Nucleus accumbens (tissue), 56 donors: ENCODE measurements at regions not wholly inside any gene's neighbourhood (a gene's known extent, or its start where the extent isn't known, plus 50 kb on each side); places are given as distances from the start of the nearest gene placed in this dataset.

Source experiments
- DNase-seq, 56 donors: peaks; one replicate each; lab custom pipeline; 2025; lab: John Stamatoyannopoulos, UW

GRCh38 chr2:41510108-41510507, 537.7 kb upstream of the PKDCC start:
- no peak for DNase-seq

- no peak for DNase-seq
Measured at GRCh38 chr2:41521211-41521610, 526.6 kb upstream of the PKDCC start.

DNA sequence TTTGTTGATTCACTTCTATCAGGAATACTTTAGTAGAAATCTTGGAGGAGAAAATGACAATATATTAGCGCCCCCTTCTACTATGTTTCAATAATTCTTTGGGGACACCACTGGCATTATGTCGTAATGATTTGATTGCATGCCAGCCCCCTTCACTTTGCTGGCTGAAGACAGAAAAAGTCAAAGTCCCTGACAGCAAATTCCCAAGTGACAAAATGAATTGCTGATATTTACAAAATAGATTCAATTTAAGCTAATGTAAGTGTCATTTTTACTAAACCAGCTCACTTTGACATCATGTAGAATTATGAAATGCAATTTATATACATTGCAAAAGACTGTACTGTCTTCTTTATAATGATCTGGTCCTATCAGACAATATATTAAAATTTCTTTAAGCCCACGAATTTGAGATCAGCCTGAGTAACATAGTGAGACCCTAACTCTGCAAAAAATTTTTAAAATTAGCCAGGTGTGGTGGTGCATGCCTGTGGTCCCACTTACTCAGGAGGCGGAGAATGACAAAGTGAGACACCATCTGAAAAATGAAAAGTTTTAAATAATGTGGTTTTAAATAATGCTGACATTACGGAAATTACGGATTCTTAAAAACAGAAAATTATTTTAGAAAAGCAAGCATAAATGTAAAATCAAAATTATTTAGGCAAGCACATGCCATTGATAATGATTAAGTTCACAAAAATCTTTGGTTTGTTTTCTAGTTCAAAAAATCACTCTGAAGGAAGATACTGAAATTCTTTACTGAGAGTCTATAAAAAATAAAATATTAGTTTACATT, 520.1 kb upstream of the PKDCC start:
- DNase-seq, result no peak

DNA sequence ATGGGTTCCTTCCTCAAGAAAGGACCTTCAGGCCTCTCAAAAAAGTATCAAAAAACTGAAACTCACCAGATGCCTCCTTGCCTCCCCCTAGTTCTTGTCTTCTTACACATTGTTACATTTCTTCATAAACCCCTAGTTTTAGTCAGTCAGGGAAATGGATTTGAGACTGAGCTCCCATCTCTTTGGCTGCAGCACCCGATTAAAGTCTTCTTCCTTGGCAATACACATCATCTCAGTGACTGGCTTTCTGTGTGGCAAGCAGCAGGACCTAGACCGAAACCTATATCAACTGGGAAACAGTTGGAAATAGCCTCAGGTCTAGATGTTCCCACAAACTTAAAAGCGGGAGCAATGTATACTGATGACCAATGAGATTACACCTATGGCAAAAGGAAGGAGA, 512.2 kb upstream of the PKDCC start:
- no peak for DNase-seq

- no peak for DNase-seq
Measured at GRCh38 chr2:41540272-41540998, 507.4 kb upstream of the PKDCC start.

DNA sequence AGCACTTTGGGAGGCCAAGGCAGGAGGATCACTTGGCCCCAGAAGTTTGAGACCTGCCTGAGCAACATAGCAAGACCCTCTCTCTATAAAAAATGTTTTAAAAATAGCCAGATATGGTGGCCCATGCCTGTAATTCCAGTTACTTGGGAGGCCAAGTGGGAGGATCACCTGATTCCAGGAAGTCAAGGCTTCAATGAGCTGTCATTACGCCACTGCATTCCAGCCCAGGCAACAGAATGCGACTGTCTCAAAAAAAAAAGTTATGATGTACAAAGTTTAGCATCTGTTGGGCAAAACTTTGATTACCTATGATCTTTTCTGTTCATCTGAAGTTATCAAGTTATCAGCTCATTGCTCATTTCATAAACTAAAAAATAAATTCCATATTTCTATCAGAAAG, 504.1 kb upstream of the PKDCC start:
- no peak for DNase-seq

- DNase-seq, result no peak
Measured at GRCh38 chr2:41544709-41545108, 503.1 kb upstream of the PKDCC start.

DNA sequence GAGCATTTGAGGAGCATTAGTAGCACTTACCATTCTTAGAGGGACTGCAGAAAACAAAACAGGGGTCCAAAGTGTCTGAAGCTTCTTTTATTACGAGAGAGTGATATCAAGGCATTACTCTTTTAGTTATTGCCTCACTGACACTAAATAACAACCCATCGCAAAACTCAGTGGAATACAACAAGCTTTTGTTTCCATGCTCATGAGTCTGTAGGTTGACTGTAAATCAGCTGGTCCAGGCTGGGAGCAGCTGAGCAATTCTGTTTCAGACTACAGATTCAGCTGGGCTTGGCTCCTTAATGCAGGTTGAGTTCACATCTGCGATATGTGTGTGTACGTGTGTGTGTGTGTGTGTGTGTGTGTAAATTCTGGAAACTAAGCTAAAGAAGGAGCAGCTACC, 501.8 kb upstream of the PKDCC start:
- no peak for DNase-seq

GRCh38 chr2:41568648-41569047, 479.2 kb upstream of the PKDCC start:
- DNase-seq, result no peak

GRCh38 chr2:41572154-41572553, 475.7 kb upstream of the PKDCC start:
- DNase-seq, result no peak

DNA sequence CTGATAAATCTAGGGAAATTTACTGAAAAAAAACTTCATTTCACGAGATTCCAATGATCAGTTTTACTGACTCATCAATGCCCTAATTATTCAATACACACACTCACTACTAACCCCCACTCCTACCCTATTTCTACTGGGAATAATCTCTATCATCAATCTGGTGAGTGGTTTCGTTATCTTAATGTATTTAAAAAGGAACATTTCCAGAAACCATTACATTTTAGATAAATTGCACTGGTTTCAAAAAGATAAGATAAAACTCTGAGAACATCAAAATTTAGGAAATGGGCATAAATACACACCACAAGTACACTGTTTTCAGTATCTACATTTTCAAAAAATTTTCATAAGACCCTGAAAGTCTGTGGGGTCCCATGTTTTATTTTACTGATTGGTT, 471.4 kb upstream of the PKDCC start:
- DNase-seq, result no peak

DNA sequence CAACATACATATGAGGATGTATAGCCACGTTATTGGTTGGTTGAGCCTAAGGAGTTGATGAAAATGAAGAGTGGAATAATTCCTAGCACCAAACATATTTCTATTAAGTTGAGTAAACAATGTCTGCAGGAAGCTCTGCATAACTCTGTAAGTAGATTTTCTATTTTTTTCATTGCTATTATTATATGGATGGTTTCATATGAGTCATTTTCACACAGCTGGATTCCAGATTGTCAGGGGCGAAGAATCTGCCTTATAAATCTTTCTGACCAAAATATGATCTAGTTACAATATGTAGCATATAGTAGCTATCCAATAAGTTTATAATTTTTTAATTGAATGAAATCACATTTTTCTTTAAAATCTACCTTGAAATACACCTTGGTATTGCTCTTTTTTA, 468.0 kb upstream of the PKDCC start:
- DNase-seq, result no peak

- no peak for DNase-seq
Measured at GRCh38 chr2:41580806-41581205, 467.0 kb upstream of the PKDCC start.

GRCh38 chr2:41595240-41595639, 452.6 kb upstream of the PKDCC start:
- no peak for DNase-seq

DNA sequence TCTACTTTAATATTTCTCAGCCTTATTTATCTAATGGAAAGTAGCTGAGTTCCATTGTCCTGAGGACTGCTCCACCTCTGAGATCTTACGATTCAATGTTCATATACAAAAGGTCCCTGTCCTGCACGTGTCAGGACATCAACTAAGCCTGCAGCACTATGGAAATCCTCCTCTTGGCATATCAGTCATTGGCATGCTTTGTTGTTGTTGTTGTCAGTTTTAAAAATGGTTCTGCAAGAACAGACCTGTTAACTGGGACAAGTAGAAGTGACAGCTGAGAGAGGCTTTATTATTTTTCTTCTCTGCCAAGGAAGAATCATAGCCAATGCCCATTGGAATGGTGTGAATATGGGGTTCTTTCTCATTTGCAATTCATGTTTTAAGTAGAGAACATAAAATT, 450.1 kb upstream of the PKDCC start:
- no peak for DNase-seq

- no peak for DNase-seq
Measured at GRCh38 chr2:41598161-41598894, 449.5 kb upstream of the PKDCC start.

DNA sequence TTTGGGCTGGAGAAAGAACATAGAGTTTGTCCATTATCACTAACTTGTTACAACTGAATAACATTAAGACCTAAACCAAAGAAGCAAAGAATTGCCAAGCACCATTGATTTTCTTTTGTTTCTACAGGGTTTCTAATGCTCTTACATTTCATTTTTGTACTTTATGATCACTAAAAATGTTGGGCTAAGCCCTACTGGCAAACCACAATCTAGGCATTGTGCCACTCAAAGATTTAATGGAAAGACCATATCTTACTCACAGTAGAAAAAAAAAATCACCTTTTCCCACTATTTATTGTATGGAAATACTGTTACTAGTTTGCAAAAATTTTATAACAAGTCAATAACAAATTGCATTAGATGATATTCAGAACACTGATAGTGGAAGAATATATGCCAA, 447.4 kb upstream of the PKDCC start:
- DNase-seq, result no peak

DNA sequence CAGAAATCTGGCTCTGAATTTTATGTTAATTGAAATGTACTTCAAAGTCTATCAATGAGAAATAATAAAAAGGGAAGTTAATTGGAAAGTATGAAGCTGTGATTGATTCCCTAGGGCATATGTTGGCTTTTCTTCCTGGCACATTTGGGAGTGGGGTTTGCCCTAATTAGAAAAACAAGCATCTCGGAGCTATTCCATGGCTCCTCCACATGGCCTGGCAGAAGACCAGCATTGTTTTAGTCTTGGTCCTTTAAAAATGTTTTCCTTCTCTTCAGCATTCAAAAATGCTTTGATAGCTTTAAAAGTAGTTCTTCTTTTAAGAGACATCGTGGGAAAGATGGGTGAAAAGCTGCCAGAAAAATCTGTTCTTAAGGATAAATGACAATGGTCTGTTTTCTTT, 445.5 kb upstream of the PKDCC start:
- no peak for DNase-seq

GRCh38 chr2:41605311-41605710, 442.5 kb upstream of the PKDCC start:
- DNase-seq, result no peak

DNA sequence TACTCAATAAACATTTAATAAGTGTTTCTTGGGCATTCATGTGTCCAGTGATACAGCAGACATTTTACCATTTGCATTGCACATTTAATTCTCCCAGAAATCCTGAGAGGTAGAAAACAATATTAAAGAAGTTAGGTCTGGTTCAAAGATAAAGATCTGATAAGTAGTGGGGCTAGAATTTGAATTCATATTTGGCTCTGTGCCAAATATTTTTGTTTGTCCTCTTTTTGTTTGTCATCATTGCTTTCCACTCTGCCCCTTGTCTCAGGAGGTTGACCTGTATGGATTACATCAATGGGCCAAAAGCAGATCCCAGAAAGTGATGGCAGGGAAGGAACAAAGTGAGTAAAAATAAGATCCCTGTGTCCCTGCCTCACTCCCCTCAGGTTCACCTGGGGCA, 441.9 kb upstream of the PKDCC start:
- DNase-seq, result no peak

DNA sequence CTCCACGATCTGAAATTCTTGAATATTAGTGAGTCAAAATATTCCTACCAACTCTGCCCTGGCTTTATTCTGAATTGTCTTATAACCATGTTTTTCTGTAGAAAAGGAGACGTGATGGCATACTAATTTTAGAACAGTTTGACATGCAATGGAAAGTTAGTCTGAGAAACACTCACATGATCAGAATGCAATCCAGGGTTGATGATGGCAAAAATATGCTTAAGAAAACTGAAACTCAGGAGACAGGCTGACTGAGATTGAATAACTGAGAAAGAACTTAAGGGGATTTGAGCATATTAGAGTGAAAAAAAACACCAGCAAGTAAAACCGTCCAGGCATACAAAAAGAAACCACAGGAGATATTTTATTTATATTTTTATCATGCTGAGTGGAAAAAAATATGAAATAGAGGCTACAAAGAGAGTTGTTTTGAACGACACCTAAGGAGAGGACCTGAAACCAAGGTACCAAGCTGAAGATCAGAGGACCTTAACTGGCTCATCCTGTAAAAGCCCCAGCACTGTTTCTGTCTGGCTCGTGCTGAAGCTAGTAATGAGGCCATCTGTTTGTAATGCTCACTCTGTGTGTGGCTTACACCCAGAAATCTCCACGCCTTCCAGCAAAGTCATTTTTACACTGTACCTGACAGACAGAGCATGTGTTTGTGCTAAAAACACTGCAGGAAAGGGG, 437.2 kb upstream of the PKDCC start:
- DNase-seq, result no peak
